ENCODE measurements at regions not wholly inside any gene's neighbourhood (a gene's known extent, or its start where the extent isn't known, plus 50 kb on each side); places are given as distances from the start of the nearest gene placed in this dataset.
"Not testable (repeated sequence)": the region's sequence is repeated elsewhere in the genome, so short reads cannot be mapped to it uniquely, and the experiment has no call there.

- Histone ChIP-seq H3K4me2 (ENCODE audit: low read length) (no peak overlapping the region), H3K9me3 (ENCODE audit: insufficient read depth, low read depth, low read length) (no peaks in the 10 kb centered on the region), H2AFZ (ENCODE audit: low read depth, low read length) (no peak overlapping the region), H3K4me1 (ENCODE audit: insufficient read depth, low read length) (no peaks in the 10 kb centered on the region), H3K79me2 (ENCODE audit: insufficient read depth, low read length) (no peaks in the 10 kb centered on the region), H4K20me1 (ENCODE audit: insufficient read depth, low read length) (no peaks in the 10 kb centered on the region), H3K27ac (ENCODE audit: low read depth, low read length) (no peak overlapping the region), H3K4me3 (ENCODE audit: insufficient read depth, low read depth, low read length) (no peak overlapping the region), H3K27me3 (ENCODE audit: insufficient read depth, low read length) (no peaks in the 10 kb centered on the region), H3K36me3 (ENCODE audit: insufficient read depth, low read length) (no peaks in the 10 kb centered on the region), H3K9ac (ENCODE audit: low read length) (no peak overlapping the region)
- Mint-ChIP-seq H3K36me3 (ENCODE audit: low read depth, unreplicated experiment) (no peaks in the 10 kb centered on the region), H3K4me3 (ENCODE audit: unreplicated experiment) (no peak overlapping the region), H3K27me3 (ENCODE audit: low read depth, unreplicated experiment) (no peaks in the 10 kb centered on the region), H3K9me3 (ENCODE audit: unreplicated experiment) (no peaks in the 10 kb centered on the region), H3K27ac (ENCODE audit: unreplicated experiment) (no peak overlapping the region), H3K4me1 (ENCODE audit: low read depth, unreplicated experiment) (no peaks in the 10 kb centered on the region)
- FAIRE-seq (no peak), DNase-seq (ENCODE audit: low read depth) (no peak)
- no peak for TF ChIP-seq EZH2 (IDR thresholded peaks at IDR 0.05; ENCODE audit: insufficient read depth, low read length)
- TF ChIP-seq, protein P1, sequence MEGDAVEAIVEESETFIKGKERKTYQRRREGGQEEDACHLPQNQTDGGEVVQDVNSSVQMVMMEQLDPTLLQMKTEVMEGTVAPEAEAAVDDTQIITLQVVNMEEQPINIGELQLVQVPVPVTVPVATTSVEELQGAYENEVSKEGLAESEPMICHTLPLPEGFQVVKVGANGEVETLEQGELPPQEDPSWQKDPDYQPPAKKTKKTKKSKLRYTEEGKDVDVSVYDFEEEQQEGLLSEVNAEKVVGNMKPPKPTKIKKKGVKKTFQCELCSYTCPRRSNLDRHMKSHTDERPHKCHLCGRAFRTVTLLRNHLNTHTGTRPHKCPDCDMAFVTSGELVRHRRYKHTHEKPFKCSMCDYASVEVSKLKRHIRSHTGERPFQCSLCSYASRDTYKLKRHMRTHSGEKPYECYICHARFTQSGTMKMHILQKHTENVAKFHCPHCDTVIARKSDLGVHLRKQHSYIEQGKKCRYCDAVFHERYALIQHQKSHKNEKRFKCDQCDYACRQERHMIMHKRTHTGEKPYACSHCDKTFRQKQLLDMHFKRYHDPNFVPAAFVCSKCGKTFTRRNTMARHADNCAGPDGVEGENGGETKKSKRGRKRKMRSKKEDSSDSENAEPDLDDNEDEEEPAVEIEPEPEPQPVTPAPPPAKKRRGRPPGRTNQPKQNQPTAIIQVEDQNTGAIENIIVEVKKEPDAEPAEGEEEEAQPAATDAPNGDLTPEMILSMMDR (IDR thresholded peaks at IDR 0.05; ENCODE audit: insufficient read depth, low read depth, low read length): no peak
Measured at GRCh38 chr18:1308686-1309085, 404.0 kb downstream of the ADCYAP1 start.

GRCh38 chr18:1311376-1311775, 406.7 kb downstream of the ADCYAP1 start:
- no peak overlapping the region for H3K4me3 Mint-ChIP-seq (ENCODE audit: unreplicated experiment)
- Histone ChIP-seq H3K36me3 (ENCODE audit: insufficient read depth, low read length) (no peaks in the 10 kb centered on the region), H3K9ac (ENCODE audit: low read length) (no peak overlapping the region), H3K9me3 (ENCODE audit: insufficient read depth, low read depth, low read length) (no peaks in the 10 kb centered on the region), H4K20me1 (ENCODE audit: insufficient read depth, low read length) (no peaks in the 10 kb centered on the region), H3K4me3 (ENCODE audit: insufficient read depth, low read depth, low read length) (no peak overlapping the region), H3K79me2 (ENCODE audit: insufficient read depth, low read length) (no peaks in the 10 kb centered on the region), H2AFZ (ENCODE audit: low read depth, low read length) (no peak overlapping the region), H3K4me2 (ENCODE audit: low read length) (no peak overlapping the region), H3K27me3 (ENCODE audit: insufficient read depth, low read length) (no peaks in the 10 kb centered on the region), H3K27ac (ENCODE audit: low read depth, low read length) (no peak overlapping the region), H3K4me1 (ENCODE audit: insufficient read depth, low read length) (no peaks in the 10 kb centered on the region)
- H3K9me3 Mint-ChIP-seq (ENCODE audit: unreplicated experiment): no peaks in the 10 kb centered on the region
- H3K27me3 Mint-ChIP-seq (ENCODE audit: low read depth, unreplicated experiment): no peaks in the 10 kb centered on the region
- H3K4me1 Mint-ChIP-seq (ENCODE audit: low read depth, unreplicated experiment): no peaks in the 10 kb centered on the region
- H3K36me3 Mint-ChIP-seq (ENCODE audit: low read depth, unreplicated experiment): no peaks in the 10 kb centered on the region
- FAIRE-seq (no peak), DNase-seq (ENCODE audit: low read depth) (no peak)
- no peak for TF ChIP-seq EZH2 (IDR thresholded peaks at IDR 0.05; ENCODE audit: insufficient read depth, low read length)
- TF ChIP-seq, protein P1 (IDR thresholded peaks at IDR 0.05; ENCODE audit: insufficient read depth, low read depth, low read length): no peak
- no peak overlapping the region for H3K27ac Mint-ChIP-seq (ENCODE audit: unreplicated experiment)

DNA sequence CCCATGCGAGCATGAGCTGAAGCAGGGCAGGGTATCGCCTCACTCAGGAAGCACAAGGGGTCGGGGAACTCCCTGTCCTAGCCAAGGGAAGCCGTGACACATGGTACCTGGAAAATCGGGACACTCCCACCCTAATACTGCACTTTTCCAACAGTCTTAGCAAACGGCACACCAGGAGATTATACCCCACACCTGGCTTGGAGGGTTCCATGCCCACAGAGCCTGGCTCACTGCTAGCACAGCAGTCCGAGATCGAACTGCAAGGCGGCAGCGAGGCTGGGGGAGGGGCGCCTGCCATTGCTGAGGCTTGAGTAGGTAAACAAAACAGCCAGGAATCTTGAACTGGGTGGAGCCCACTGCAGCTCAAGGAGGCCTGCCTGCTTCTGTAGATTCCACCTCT, 430.7 kb downstream of the ADCYAP1 start:
- FAIRE-seq; H3K9me3 Mint-ChIP-seq (ENCODE audit: unreplicated experiment); H3K27me3 Mint-ChIP-seq (ENCODE audit: low read depth, unreplicated experiment): not testable (repeated sequence)

More for the DNA sequence above, 430.7 kb downstream of the ADCYAP1 start:
- not testable (repeated sequence) for H3K4me1 Mint-ChIP-seq (ENCODE audit: low read depth, unreplicated experiment); H3K27ac ChIP-seq (ENCODE audit: low read depth, low read length); DNase-seq (ENCODE audit: low read depth); H3K4me3 ChIP-seq (ENCODE audit: insufficient read depth, low read depth, low read length); H3K4me1 ChIP-seq (ENCODE audit: insufficient read depth, low read length); H3K9me3 ChIP-seq (ENCODE audit: insufficient read depth, low read depth, low read length); H3K27me3 ChIP-seq (ENCODE audit: insufficient read depth, low read length); H3K36me3 Mint-ChIP-seq (ENCODE audit: low read depth, unreplicated experiment); H3K4me3 Mint-ChIP-seq (ENCODE audit: unreplicated experiment); H3K27ac Mint-ChIP-seq (ENCODE audit: unreplicated experiment); H3K79me2 ChIP-seq (ENCODE audit: insufficient read depth, low read length); H4K20me1 ChIP-seq (ENCODE audit: insufficient read depth, low read length); H3K4me2 ChIP-seq (ENCODE audit: low read length); H3K36me3 ChIP-seq (ENCODE audit: insufficient read depth, low read length); H2AFZ ChIP-seq (ENCODE audit: low read depth, low read length); H3K9ac ChIP-seq (ENCODE audit: low read length)

Measured in astrocyte (in vitro differentiated cells and primary cell).